ENCODE measurements at regions not wholly inside any gene's neighbourhood (a gene's known extent, or its start where the extent isn't known, plus 50 kb on each side); places are given as distances from the start of the nearest gene placed in this dataset.

DNA sequence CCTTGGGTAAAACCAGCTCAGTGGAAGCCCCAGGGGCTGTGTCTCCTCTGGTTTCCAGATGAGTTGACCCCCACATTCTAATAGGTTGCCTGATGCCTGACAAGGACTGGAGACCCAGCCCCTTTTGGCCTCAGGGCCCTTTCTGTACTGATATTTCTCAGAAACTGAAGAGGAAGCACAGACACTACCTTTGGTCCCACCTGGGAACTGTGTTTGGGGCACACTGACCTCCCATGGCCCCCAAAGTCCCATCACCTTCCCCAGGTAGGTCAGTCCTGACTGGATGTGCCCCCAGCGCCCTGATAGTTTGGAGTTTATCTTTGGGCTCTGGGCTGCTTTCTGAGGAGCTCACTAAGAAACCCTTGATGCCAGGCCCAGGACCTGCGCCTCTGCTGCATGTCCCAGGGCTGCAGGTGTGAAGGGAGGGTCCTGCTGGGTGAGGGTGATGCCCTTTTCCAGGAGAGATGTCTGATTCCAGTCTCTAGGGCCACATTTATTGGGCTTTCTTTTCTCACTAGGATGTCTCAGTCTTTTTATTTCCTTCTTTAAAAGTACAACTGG, 106.7 kb downstream of the GGTLC2 start:
- ChIA-PET POLR2A (no interaction called here), CTCF (interaction anchor here (1.0 to 4.1 kb wide), 6 partner anchors 9 to 205 kb away, joined by 3 to 19 read pairs (median 6); no protein-coding TSS in a partner anchor)
- no peak overlapping the region for H3K4me3 ChIP-seq (ENCODE audit: low read depth, low read length)
- DNase-seq (ENCODE audit: low read depth, low spot score): no peak
- TF ChIP-seq CTCF (IDR thresholded peaks at IDR 0.05; ENCODE audit: insufficient read depth, low read length, missing control alignments): no peak

DNA sequence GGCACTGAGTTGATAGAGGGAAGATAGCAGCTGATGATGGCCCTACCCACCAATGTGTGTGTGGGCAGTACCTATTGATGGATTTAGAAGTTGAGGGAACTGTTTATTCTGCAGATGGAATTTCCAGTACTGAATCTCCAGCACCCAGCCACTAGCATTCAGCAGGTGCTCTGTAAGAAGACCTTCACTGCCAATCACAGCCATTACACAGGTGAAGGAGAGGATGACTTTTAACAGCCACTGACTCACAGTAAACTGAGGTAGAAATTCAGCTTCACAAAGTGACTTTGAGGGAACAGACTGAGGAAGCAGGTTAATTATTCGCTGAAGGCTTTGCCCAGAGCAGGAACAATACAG, 107.8 kb downstream of the GGTLC2 start:
- ChIA-PET CTCF (interaction anchor here (1.0 to 4.1 kb wide), 9 partner anchors 13 to 289 kb away, joined by 3 to 28 read pairs (median 3); no protein-coding TSS in a partner anchor), POLR2A (no interaction called here)
- DNase-seq (ENCODE audit: low read depth, low spot score): no peak
- no peak for TF ChIP-seq CTCF (IDR thresholded peaks at IDR 0.05; ENCODE audit: insufficient read depth, low read length, missing control alignments)
- no peak overlapping the region for H3K4me3 ChIP-seq (ENCODE audit: low read depth, low read length)

DNA sequence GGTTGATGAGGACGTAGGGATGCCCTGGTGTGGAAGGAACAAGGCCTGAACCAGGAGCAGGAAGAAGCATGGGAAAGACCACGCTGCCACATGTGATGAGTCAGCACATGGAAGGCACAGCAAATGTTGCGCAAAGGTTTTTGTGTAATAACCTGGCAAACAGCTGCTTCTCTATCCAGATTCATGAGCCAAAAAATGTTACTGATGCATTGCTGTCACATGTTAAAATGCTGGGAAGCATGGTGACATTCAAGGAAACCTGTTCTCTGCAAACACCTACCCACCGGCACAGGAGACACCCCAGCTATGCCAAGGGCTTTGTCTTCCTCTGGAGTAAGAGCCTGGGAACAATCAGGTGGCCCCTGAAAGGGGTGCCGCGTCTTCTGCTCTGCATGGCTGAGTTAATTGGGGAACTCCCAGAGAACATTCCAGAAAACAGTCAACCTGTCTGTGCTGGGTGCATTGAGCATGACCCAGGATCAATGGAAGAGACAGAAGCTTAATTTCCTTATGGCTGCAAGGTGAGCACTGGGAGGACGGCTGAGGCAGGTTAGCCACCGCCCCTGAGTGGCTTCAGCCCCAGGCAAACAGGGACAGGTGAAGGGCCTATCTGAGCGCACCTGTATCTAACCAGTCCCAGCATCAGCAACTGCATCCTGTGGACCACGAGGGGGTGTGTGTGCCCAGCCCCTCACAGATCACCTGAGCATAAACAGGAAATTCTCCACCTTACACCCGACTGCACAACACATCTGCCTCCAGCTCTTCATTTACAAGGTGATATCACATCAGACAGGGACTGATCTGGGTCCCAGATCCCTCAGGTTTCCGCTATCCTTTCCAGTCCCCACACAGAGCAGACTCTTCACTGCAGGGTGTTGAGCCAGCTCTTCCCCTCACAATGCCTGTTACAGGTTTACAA, 108.4 kb downstream of the GGTLC2 start:
- POLR2A ChIA-PET: no interaction called here
- no peak overlapping the region for H3K4me3 ChIP-seq (ENCODE audit: low read depth, low read length)
- CTCF ChIA-PET: interaction anchor here (0.6 to 4.1 kb wide), 18 partner anchors 7 to 330 kb away, joined by 3 to 28 read pairs (median 3); no protein-coding TSS in a partner anchor
- no peak for DNase-seq (ENCODE audit: low read depth, low spot score)
- TF ChIP-seq CTCF (IDR thresholded peaks at IDR 0.05; ENCODE audit: insufficient read depth, low read length, missing control alignments): no peak

DNA sequence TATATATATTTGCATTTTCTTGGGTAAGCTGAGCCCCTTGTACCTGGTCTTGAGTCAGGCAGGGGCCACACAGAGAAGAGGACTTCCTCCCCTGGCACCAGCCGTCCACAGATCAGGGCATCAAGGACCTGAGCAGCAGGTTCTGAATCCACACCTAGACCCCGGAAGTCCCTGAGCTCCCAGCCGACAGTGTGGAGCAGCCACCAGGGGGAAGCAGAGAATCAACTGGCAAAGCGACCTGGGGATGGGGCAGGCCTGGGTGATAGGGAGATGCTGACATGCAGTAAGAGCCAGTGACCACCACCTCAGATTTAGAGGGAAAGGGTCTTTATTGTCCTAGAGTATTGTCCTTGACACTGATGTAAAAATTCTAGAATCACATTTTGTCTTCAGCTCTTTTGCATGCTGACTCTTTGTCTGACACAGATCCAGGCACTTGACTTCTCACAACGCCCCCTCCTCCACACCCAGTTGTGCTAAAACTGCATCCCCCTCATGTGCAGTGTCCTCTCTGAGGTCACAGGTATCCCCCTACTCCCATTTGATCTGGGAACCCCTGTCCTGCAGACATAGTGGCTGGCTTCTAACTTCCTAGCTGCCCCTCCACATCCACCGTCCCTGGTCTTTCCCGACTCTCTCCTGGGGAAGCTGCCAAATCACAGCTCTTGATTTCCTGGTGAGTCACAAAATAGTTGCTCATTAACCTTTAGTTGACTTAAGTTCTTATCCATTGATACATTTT, 109.3 kb downstream of the GGTLC2 start:
- ChIA-PET POLR2A (no interaction called here), CTCF (interaction anchor here (0.6 to 4.1 kb wide), 17 partner anchors 8 to 331 kb away, joined by 3 to 28 read pairs (median 3); no protein-coding TSS in a partner anchor)
- DNase-seq (ENCODE audit: low read depth, low spot score): no peak
- no peak overlapping the region for H3K4me3 ChIP-seq (ENCODE audit: low read depth, low read length)
- TF ChIP-seq CTCF (IDR thresholded peaks at IDR 0.05; ENCODE audit: insufficient read depth, low read length, missing control alignments): peak; percentile 72

- no peak for TF ChIP-seq CTCF (IDR thresholded peaks at IDR 0.05; ENCODE audit: insufficient read depth, low read length, missing control alignments)
- CTCF ChIA-PET: interaction anchor here (0.9 to 4.1 kb wide), 8 partner anchors 9 to 202 kb away, joined by 3 to 28 read pairs (median 8); no protein-coding TSS in a partner anchor
- DNase-seq (ENCODE audit: low read depth, low spot score): no peak
- H3K4me3 ChIP-seq (ENCODE audit: low read depth, low read length): no peak overlapping the region
- POLR2A ChIA-PET: no interaction called here
Observed at GRCh38 chr22:22754268-22754657, 109.8 kb downstream of the GGTLC2 start.

Data from AG04449 (cell line).